ENCODE measurements at regions not wholly inside any gene's neighbourhood (a gene's known extent, or its start where the extent isn't known, plus 50 kb on each side); places are given as distances from the start of the nearest gene placed in this dataset.

- DNase-seq, result no peak
- no TSS peak for BruUV-seq (replicated peaks)
- H3K4me1 ChIP-seq, result peaks cover 26% of the 10 kb centered on the region
- ChIA-PET CTCF (no interaction called here), POLR2A (no interaction called here)
- Mint-ChIP-seq H3K36me3 (ENCODE audit: insufficient read depth, unreplicated experiment) (peaks cover 16% of the 10 kb centered on the region), H3K27me3 (ENCODE audit: insufficient read depth, unreplicated experiment) (no peaks in the 10 kb centered on the region), H3K9me3 (ENCODE audit: unreplicated experiment) (no peaks in the 10 kb centered on the region), H3K4me1 (ENCODE audit: low read depth, unreplicated experiment) (peaks cover 16% of the 10 kb centered on the region), H3K27ac (ENCODE audit: unreplicated experiment) (peak overlapping the region; percentile 29), H3K4me3 (ENCODE audit: unreplicated experiment) (no peak overlapping the region)
- H3K9me3 ChIP-seq, result no peaks in the 10 kb centered on the region
- no peak for TF ChIP-seq CTCF (IDR thresholded peaks at IDR 0.05; ENCODE audit: insufficient read depth in 1 of 2, low read depth in 1 of 2, low read length in 1 of 2, severe bottlenecking in 1 of 2, unreplicated experiment in 1 of 2)
- H3K36me3 ChIP-seq (ENCODE audit: control insufficient read depth, insufficient read depth, low read length), result no peaks in the 10 kb centered on the region; the same call in 1 of the 2 replicates
- H3K4me3 ChIP-seq (ENCODE audit: low read depth, low read length), result no peak overlapping the region
- no peaks in the 10 kb centered on the region for H3K27me3 ChIP-seq (replicated peaks; ENCODE audit: control insufficient read depth, insufficient read depth, low read length)
- intact Hi-C loops (cut with micrococcal nuclease; ENCODE audit: unreplicated experiment), result no loop called here
These were observed 61.8 kb upstream of the IL6 start for GRCh38 chr7:22664988-22665798.

GRCh38 chr7:22663721-22664120, 63.3 kb upstream of the IL6 start:
- no peak for DNase-seq
- Mint-ChIP-seq H3K4me1 (ENCODE audit: low read depth, unreplicated experiment) (peaks cover 13% of the 10 kb centered on the region), H3K4me3 (ENCODE audit: unreplicated experiment) (no peak overlapping the region), H3K9me3 (ENCODE audit: unreplicated experiment) (no peaks in the 10 kb centered on the region), H3K36me3 (ENCODE audit: insufficient read depth, unreplicated experiment) (peaks cover 16% of the 10 kb centered on the region), H3K27me3 (ENCODE audit: insufficient read depth, unreplicated experiment) (no peaks in the 10 kb centered on the region), H3K27ac (ENCODE audit: unreplicated experiment) (no peak overlapping the region)
- ChIA-PET CTCF (no interaction called here), POLR2A (no interaction called here)
- Histone ChIP-seq H3K4me3 (ENCODE audit: low read depth, low read length) (no peak overlapping the region), H3K36me3 (ENCODE audit: control insufficient read depth, insufficient read depth, low read length) (no peaks in the 10 kb centered on the region; the same call in 1 of the 2 replicates), H3K4me1 (peaks cover 20% of the 10 kb centered on the region), H3K9me3 (no peaks in the 10 kb centered on the region), H3K27me3 (replicated peaks; ENCODE audit: control insufficient read depth, insufficient read depth, low read length) (no peaks in the 10 kb centered on the region)
- intact Hi-C loops (cut with micrococcal nuclease; ENCODE audit: unreplicated experiment), result no loop called here
- no TSS peak for BruUV-seq (replicated peaks)
- TF ChIP-seq CTCF (IDR thresholded peaks at IDR 0.05; ENCODE audit: insufficient read depth in 1 of 2, low read depth in 1 of 2, low read length in 1 of 2, severe bottlenecking in 1 of 2, unreplicated experiment in 1 of 2), result no peak

- H3K4me3 ChIP-seq (ENCODE audit: low read depth, low read length), result no peak overlapping the region
- H3K36me3 Mint-ChIP-seq (ENCODE audit: insufficient read depth, unreplicated experiment), result peaks cover 16% of the 10 kb centered on the region
- peaks cover 9% of the 10 kb centered on the region for H3K4me1 Mint-ChIP-seq (ENCODE audit: low read depth, unreplicated experiment)
- no peaks in the 10 kb centered on the region; the same call in 1 of the 2 replicates for H3K36me3 ChIP-seq (ENCODE audit: control insufficient read depth, insufficient read depth, low read length)
- H3K4me1 ChIP-seq, result peaks cover 16% of the 10 kb centered on the region
- no peaks in the 10 kb centered on the region for H3K9me3 ChIP-seq
- no peak for TF ChIP-seq CTCF (IDR thresholded peaks at IDR 0.05; ENCODE audit: insufficient read depth in 1 of 2, low read depth in 1 of 2, low read length in 1 of 2, severe bottlenecking in 1 of 2, unreplicated experiment in 1 of 2)
- no TSS peak for BruUV-seq (replicated peaks)
- intact Hi-C loops (cut with micrococcal nuclease; ENCODE audit: unreplicated experiment), result no loop called here
- no peaks in the 10 kb centered on the region for H3K9me3 Mint-ChIP-seq (ENCODE audit: unreplicated experiment)
- H3K27me3 ChIP-seq (replicated peaks; ENCODE audit: control insufficient read depth, insufficient read depth, low read length), result no peaks in the 10 kb centered on the region
- DNase-seq, result no peak
- POLR2A ChIA-PET, result no interaction called here
- no peak overlapping the region for H3K4me3 Mint-ChIP-seq (ENCODE audit: unreplicated experiment)
- H3K27ac Mint-ChIP-seq (ENCODE audit: unreplicated experiment), result no peak overlapping the region
- CTCF ChIA-PET, result no interaction called here
- no peaks in the 10 kb centered on the region for H3K27me3 Mint-ChIP-seq (ENCODE audit: insufficient read depth, unreplicated experiment)
These were observed 63.7 kb upstream of the IL6 start for GRCh38 chr7:22663357-22663718.

Measured in Caco-2 (cell line).